ENCODE measurements at regions not wholly inside any gene's neighbourhood (a gene's known extent, or its start where the extent isn't known, plus 50 kb on each side); places are given as distances from the start of the nearest gene placed in this dataset.

DNA sequence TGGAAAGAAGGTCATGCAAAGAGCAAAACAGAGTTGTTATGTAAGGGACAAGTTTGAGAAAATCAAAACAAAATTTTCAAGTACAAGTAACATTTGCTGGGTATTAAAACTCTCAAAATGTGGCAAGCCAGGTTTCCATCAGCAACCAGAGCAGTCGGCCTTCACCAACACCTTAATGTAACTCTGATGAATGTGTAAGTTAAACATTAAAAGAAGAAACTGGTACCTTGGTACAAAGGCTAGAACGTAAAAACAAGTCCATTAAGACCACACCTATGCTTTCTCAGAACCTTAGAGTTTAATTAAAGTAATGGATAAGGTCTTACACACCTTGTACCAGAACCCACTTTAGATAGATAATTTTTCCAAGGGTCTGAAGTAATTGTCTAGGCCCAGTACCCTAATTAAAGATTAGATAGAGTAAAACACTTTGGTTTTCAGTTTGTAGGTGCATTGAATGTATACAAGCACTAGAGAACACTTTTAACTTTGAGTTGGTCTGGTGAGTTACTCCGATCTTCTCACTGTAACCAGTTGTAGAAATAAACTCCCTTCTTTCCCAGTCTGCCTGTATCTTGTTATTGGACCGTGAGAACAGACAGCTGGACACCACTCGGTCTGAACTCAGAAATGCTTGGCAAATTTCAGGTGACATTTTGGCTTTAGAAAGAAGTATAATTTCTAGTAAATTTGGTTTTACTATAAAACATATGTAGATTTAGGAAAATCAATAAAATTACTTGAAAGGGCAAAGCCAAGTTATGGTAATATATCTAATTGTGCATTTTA, 319.4 kb downstream of the HTR1B start:
- no peak overlapping the region for H3K4me3 ChIP-seq (ENCODE audit: low read depth, low read length)
- DNase-seq (ENCODE audit: low read depth) = no peak
- no peak for TF ChIP-seq CTCF (IDR thresholded peaks at IDR 0.05; ENCODE audit: insufficient read depth, low read depth, low read length)

- no peak for DNase-seq (ENCODE audit: low read depth)
- H3K4me3 ChIP-seq (ENCODE audit: low read depth, low read length) = no peak overlapping the region
- TF ChIP-seq CTCF (IDR thresholded peaks at IDR 0.05; ENCODE audit: insufficient read depth, low read depth, low read length) = no peak
Measured at GRCh38 chr6:77136086-77136485, 327.2 kb downstream of the HTR1B start.

GRCh38 chr6:77133031-77133430, 330.3 kb downstream of the HTR1B start:
- no peak overlapping the region for H3K4me3 ChIP-seq (ENCODE audit: low read depth, low read length)
- DNase-seq (ENCODE audit: low read depth) = no peak
- TF ChIP-seq CTCF (IDR thresholded peaks at IDR 0.05; ENCODE audit: insufficient read depth, low read depth, low read length) = no peak

DNA sequence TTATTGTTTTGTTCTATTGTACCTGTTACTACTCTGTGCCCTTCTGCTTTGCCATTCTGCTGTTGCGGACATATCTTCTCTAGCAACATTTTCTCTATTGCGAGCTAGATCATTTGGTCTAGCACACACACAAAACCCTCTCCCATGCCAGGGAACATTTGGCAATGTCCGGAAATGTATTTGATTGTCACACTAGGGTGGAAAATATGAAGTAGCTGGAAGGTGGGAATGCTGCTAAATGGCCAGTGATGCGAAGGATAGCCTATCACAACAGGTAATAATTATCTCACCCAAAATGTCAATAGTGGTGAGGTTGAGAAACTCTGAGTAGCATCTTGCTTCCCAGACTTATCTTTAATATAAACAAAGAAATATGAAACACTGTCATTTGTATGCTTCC, 331.9 kb downstream of the HTR1B start:
- DNase-seq (ENCODE audit: low read depth) = no peak
- TF ChIP-seq CTCF (IDR thresholded peaks at IDR 0.05; ENCODE audit: insufficient read depth, low read depth, low read length) = no peak
- H3K4me3 ChIP-seq (ENCODE audit: low read depth, low read length) = no peak overlapping the region

DNA sequence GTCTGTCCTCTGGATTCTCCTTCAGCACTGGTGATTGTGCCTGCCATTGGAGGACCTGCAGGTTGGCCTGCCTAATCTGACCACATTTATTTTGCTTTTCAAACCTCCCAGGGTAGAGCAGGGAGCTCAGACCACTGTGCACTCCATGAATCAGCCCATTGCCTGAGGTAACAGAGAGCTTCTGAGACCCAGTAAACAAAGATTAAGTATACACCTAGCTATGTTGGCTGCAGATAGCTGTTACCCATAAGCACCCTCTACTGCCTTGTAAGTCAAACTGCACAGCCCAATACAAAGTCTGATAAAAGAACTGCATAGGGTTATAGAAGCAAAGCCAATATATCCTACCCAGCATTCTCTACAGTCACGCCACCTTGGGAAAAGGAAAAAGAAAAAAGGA, 338.7 kb downstream of the HTR1B start:
- DNase-seq (ENCODE audit: low read depth) = peak; percentile 40
- H3K4me3 ChIP-seq (ENCODE audit: low read depth, low read length) = no peak overlapping the region
- TF ChIP-seq CTCF (IDR thresholded peaks at IDR 0.05; ENCODE audit: insufficient read depth, low read depth, low read length) = peak; percentile 53

GRCh38 chr6:77123527-77123926, 339.8 kb downstream of the HTR1B start:
- no peak for TF ChIP-seq CTCF (IDR thresholded peaks at IDR 0.05; ENCODE audit: insufficient read depth, low read depth, low read length)
- H3K4me3 ChIP-seq (ENCODE audit: low read depth, low read length) = no peak overlapping the region
- no peak for DNase-seq (ENCODE audit: low read depth)

GRCh38 chr6:77106992-77107391, 356.3 kb downstream of the HTR1B start:
- no peak for TF ChIP-seq CTCF (IDR thresholded peaks at IDR 0.05; ENCODE audit: insufficient read depth, low read depth, low read length)
- H3K4me3 ChIP-seq (ENCODE audit: low read depth, low read length) = no peak overlapping the region
- DNase-seq (ENCODE audit: low read depth) = peak; percentile 26
